Keratinocyte (primary cell): ENCODE measurements at regions not wholly inside any gene's neighbourhood (a gene's known extent, or its start where the extent isn't known, plus 50 kb on each side); places are given as distances from the start of the nearest gene placed in this dataset.

Experiments used
- DNase-seq: peaks from one replicate; pipeline ENCODE4 v3.0.0-alpha.2; 2011; ENCODE audit warnings: low read depth, missing footprints, low spot score
- FAIRE-seq: peaks from 2 replicates; lab custom pipeline; 2011; peaks lifted over from hg19 to GRCh38; lab: Jason Lieb, UNC
- H2AFZ ChIP-seq: 2 replicates; pipeline ENCODE4 v1.6.0; 2012; ENCODE audit warnings: low read length, control low read depth, inconsistent platforms; ENCODE audit not compliant: control insufficient read depth
- H3K27ac ChIP-seq: 2 replicates; pipeline ENCODE4 v1.5.1; 2011; ENCODE audit warnings: low read length; ENCODE audit not compliant: control insufficient read depth, insufficient read depth
- H3K27me3 ChIP-seq: 3 replicates; pipeline ENCODE4 v1.6.0; 2011; ENCODE audit warnings: low read length; ENCODE audit not compliant: control insufficient read depth, insufficient read depth; ENCODE audit errors: extremely low read depth
- H3K36me3 ChIP-seq, 2 experiments: 2 replicates in 1 of 2; 3 replicates in 1 of 2; pipeline ENCODE4 v1.5.1; 2011; ENCODE audit warnings: low read length in 2 of 2, mild to moderate bottlenecking in 1 of 2; ENCODE audit not compliant: control insufficient read depth in 2 of 2, insufficient read depth in 2 of 2; ENCODE audit errors: extremely low read depth in 1 of 2
- H3K4me1 ChIP-seq: 3 replicates; pipeline ENCODE4 v1.5.1; 2011; ENCODE audit warnings: low read length; ENCODE audit not compliant: control insufficient read depth, insufficient read depth; ENCODE audit errors: extremely low read depth
- H3K4me2 ChIP-seq: 3 replicates; pipeline ENCODE4 v1.6.0; 2011; ENCODE audit warnings: low read depth, low read length; ENCODE audit not compliant: control insufficient read depth, insufficient read depth; ENCODE audit errors: extremely low read depth
- H3K4me3 ChIP-seq, 3 experiments: fragments of 200-600 bp in 1 of 3; sonication (generic) in 1 of 3; 2 replicates in 2 of 3; 3 replicates in 1 of 3; pipeline ENCODE4 v1.5.1; 2011 to 2016; ENCODE audit warnings: low read length in 3 of 3, mild to moderate bottlenecking in 3 of 3, control low read depth in 2 of 3, inconsistent platforms in 1 of 3, low read depth in 1 of 3, mixed read lengths in 1 of 3, mixed run types in 1 of 3, moderate library complexity in 1 of 3; ENCODE audit not compliant: control insufficient read depth in 2 of 3, insufficient read depth in 2 of 3; ENCODE audit errors: extremely low read depth in 1 of 3
- H3K79me2 ChIP-seq: 2 replicates; pipeline ENCODE4 v1.6.0; 2012; ENCODE audit warnings: low read length; ENCODE audit not compliant: control insufficient read depth, insufficient read depth
- H3K9ac ChIP-seq: 3 replicates; pipeline ENCODE4 v1.6.0; 2011; ENCODE audit warnings: low read length; ENCODE audit not compliant: control insufficient read depth, insufficient read depth; ENCODE audit errors: extremely low read depth
- H3K9me1 ChIP-seq: 3 replicates; pipeline ENCODE4 v1.6.0; 2011; ENCODE audit warnings: low read length; ENCODE audit not compliant: control insufficient read depth, insufficient read depth; ENCODE audit errors: extremely low read depth
- H3K9me3 ChIP-seq: 2 replicates; pipeline ENCODE4 v1.5.1; 2012; ENCODE audit warnings: low read depth, low read length; ENCODE audit not compliant: control insufficient read depth
- H4K20me1 ChIP-seq: 3 replicates; pipeline ENCODE4 v1.6.0; 2011; ENCODE audit warnings: low read length; ENCODE audit not compliant: control insufficient read depth, insufficient read depth; ENCODE audit errors: extremely low read depth
- CTCF ChIP-seq, 3 experiments: IDR thresholded peaks in 1 of 3; conservative IDR thresholded peaks in 1 of 3; optimal IDR thresholded peaks in 1 of 3; 2 replicates in 2 of 3; 3 replicates in 1 of 3; pipeline versions ENCODE3 to v1.5.1; 2011; ENCODE audit warnings: low read length in 3 of 3, mild to moderate bottlenecking in 3 of 3, moderate library complexity in 2 of 3, control low read depth in 1 of 3, inconsistent platforms in 1 of 3; ENCODE audit not compliant: insufficient read depth in 2 of 3; ENCODE audit errors: extremely low read depth in 1 of 3
- EZH2 ChIP-seq: IDR thresholded peaks from one replicate; pipeline ENCODE4 v1.6.1; 2012; ENCODE audit warnings: inconsistent platforms, mild to moderate bottlenecking, low read length, moderate library complexity
- dilution Hi-C: fragments of 300-500 bp; cut with MboI; formaldehyde crosslinking; loops from one replicate; pipeline ENCODE4 v1.7.0; 2020; ENCODE audit warnings: low sequenced_read_pairs; ENCODE audit not compliant: extremely low pct_ligation_motif_present

- no peak overlapping the region for H3K4me3 ChIP-seq
- FAIRE-seq (peak; percentile 86), DNase-seq (no peak)
- dilution Hi-C loops: no loop called here
- H3K27ac ChIP-seq: peak overlapping the region; percentile 11
- no peak overlapping the region for H2AFZ ChIP-seq
- no peaks in the 10 kb centered on the region for H3K9me1 ChIP-seq
- H3K9me3 ChIP-seq: no peaks in the 10 kb centered on the region
- no peaks in the 10 kb centered on the region for H3K36me3 ChIP-seq
- no peaks in the 10 kb centered on the region for H3K79me2 ChIP-seq
- TF ChIP-seq CTCF (optimal IDR thresholded peaks at IDR 0.05 in 1 of 3, IDR thresholded peaks at IDR 0.05 in 1 of 3, conservative IDR thresholded peaks at IDR 0.05 in 1 of 3; ENCODE audit: extremely low read depth in 1 of 3, insufficient read depth in 2 of 3, low read length in 3 of 3) (no peak), EZH2 (no peak)
- H3K4me2 ChIP-seq: peak overlapping the region; percentile 25
- H4K20me1 ChIP-seq: no peaks in the 10 kb centered on the region
- H3K9ac ChIP-seq: no peak overlapping the region
- H3K27me3 ChIP-seq: no peaks in the 10 kb centered on the region
- H3K4me1 ChIP-seq: peaks cover 24% of the 10 kb centered on the region
These were observed 51.8 kb upstream of the NPAS2 start for GRCh38 chr2:100767810-100768806.
